CD4-positive, alpha-beta T cell treated with Interleukin-15 for 4 hours (primary cell): ENCODE measurements at regions not wholly inside any gene's neighbourhood (a gene's known extent, or its start where the extent isn't known, plus 50 kb on each side); places are given as distances from the start of the nearest gene placed in this dataset.

Source experiments
- DNase-seq: peaks from one replicate; pipeline ENCODE4 v3.0.0-alpha.2; 2020; ENCODE audit warnings: low spot score

DNA sequence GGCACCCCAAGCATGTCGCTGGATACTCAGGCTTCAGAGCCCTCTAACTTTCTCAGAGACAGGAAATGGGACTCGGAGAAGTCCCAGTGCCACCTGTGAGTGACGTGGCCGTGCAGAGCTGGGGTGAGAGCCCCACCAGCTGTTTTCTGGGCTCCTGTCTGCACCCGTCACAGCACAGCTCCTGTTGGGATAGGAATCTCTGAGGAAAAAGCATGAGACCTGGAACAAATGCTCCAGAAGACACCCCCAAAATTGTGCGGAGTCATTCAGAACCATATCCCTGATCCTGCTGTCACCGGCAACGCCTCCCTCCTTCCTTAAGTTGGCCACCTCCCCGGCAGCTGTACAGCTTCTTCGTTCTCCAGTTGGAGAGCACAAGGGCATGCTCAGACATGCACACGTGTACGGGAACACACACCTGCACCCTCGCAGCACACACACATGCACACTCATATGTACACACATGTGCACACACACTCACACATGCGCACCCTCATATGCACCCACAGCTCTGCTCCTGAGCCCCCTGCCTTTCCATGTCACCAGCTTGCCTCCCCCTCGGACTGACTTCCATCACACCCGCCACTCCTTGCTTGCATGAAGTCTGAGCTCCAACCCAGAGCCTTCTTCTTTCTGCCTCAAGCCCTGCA lies 1430.0 kb downstream of the BRD1 start:
- DNase-seq, result no peak

DNA sequence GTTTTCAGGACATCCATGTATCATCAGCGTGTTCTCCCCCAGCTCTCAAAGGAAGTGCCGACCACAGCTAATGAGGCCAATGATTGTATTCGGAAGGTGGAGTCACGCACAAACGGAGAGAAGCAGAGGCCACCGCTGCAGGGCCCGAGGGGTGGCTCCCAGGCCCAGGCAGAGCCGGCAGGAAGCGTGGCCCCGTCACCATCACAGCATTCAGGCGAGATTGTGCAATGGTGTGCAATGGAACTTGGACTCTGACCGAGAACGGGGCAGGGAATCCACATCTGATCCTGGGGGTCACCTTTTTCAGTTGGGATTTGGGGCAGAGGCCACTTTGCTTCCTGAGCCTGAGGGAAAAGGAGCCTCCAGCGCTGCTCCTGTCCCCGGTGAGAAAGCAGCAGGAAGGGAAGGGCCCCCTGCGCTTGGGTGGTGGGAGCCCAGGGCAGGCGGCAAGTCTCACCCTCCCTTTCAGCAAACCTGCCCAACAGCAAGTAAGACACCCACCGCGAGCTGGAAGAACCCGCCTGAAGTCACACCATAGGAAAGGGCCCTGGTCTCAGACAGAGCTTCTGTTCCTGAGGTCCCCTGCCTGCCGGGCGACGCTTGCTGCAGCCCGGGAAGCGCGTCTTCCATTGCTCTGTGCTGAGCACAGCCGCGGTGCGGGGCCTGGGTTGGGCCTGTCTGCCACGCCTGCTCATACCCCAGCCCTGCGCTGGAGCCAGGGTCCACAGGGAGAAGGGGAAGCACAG lies 1430.7 kb downstream of the BRD1 start:
- no peak for DNase-seq

DNA sequence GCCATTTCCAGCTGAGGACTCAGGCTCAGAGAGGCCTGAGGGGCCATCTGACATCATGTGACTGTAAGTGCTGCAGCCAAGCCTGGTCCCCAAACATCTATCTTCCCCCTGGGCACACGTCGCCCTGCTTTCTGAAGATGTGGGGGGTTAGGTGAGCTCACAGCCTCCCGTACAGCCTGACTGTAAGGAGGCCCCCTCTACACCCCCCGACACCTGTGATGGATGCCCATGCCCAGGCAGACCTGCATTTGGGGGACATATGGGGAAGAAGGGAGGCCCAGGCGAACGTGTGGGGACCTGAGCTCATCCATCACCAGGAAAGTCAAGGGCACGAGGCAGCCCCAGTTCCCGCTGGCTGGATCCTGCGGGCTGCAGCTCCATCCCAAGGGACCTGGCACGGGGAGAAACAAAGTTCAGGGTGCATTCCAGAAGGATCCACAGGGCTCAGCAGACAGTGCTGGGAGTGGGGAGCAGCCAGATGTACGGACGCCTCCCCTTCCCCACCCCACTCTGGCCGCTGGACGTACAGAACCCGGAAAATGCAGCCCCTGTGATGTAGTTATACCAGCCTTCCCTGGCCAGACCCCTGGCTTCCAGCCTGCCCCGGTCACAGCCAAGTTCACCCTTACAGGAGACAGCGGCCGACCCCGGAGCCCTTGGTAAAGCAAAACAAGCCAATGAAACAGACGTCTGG lies 1431.4 kb downstream of the BRD1 start:
- DNase-seq, result no peak

DNA sequence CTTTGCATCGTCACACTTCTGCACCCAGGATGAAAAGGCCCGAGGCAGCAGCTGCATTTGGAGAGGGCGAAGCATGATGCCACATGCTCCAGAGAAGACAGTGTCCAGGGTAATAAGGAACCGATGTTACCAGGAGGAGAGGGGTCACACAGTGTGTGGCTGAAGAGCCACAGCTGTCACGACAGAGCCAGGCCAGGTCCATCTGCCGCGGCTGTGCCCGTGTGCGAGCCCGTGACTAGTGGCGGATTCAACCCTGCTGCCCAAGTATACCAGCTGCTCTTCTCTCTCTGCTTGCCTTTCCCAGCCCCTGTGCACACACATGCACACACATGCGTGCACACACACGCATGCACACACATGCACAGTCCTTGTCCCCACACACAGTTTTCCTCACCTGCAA lies 1432.5 kb downstream of the BRD1 start:
- DNase-seq, result no peak

DNA sequence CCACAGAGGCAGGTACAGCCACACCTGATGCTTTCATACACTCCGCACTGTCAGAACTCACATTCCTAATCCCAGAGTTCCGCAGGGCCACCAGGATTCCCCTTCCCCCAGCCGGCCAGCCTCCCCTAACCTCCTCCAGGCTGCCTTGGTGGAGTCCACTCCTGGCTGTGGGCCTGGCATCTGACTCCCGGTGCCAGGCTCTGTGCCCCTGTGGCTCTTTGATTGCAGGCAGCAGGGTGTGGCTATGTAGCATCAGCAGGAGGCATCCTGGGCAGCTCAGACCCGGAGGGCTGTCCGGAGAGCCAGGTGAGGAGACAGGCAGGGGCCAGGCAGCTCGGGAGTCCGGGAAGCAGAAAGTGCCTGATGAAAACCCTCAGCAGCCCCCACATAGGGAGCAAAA lies 1432.9 kb downstream of the BRD1 start:
- DNase-seq, result no peak

DNA sequence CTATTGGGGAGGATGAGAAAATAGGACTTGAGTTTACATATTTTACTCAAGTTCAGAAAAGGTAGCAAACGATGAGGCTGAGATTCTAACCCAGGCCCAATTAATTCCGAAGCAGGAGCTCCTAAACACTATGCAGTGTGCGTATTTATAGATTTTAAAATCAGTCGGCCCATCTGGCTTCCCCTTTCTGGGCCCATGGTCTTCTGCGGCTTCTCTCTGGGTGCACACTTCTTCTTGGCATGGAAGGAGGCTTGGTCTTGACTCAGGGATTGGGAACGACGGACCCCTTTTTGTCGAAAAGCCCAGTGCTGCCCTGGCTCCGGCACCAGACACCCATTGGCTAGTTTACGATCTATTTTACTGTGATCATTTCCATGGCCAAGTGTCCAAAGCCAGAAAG lies 1433.8 kb downstream of the BRD1 start:
- no peak for DNase-seq

DNA sequence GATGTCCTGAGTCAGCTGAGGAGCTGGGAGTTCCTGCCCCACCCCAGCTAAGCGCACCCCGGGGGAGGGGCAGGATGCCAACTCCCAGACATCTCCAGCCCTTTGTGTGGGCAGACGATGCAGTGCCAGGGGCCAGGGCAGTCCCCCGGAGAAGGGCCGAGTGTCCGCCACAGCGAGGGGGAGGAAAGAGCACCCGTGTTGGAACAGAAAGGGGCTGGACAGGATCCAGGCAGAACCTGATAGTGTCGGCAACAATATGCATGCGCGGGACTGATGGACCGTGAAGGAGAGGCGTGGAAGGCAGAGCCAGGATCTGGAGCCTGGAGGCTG lies 1434.7 kb downstream of the BRD1 start:
- DNase-seq, result no peak

DNA sequence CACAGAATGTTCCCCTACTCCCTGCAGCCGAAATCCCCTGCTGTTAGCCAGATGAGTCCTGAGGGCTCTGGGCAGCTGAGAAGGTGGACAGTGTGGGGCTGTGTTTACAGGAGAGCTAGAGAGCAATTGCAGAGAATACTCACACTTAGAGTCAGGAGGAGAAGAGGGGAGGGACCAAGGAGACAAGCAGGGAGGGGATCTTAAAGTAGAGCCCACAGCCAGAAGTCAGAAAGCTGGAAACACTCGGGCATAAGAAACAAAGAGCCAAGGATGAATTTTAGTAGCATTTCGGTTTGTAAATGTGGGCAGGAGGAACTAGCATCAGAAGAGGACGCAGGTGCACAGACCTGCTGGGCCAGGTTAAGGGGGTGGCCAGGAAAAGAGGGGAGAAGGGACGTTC lies 1435.9 kb downstream of the BRD1 start:
- DNase-seq, result no peak

DNA sequence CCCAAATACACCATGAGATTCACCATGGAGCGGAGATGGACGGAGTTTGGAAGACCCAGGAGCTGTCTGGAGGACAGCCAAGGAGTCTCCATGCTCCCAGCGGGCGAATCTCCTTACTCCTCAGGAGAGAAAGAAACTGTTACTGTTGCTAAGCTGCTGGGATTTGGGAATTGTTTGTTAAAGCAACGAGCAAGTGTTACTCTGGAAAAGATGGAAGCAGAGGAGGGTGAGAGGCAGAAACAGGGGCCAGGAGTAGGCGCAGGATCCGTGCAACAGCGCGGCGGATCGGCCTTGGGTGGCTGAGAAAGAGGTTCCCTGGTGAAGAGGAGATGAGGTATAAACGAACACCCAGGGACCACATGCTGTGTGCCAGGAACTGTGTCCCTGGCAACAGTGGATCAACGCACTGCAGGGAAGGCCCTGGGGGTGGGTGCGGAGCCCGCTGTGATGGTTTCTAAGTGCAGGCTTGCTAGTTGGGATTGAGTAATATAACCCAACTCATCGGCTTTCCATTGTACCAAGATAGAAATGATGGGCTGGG lies 1436.4 kb downstream of the BRD1 start:
- DNase-seq, result no peak

DNA sequence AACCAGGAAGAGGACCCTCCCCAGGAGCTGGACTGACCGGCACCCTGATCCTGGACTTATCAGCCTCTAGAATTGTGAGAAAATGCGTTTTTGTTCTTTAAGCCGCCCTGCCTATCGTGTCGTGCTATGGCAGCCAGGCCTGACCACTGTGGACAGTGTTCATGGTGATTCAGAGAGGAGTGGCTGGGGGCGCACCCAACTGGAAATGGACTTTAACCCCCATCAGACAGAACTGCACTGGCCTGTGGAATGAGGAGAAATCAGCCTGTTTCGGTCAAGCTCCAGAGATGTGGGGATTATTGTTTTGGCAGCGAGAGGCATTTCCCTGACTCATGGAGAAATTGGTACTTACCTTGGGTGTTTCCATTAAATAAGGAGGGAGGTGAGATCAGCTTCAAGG lies 1437.8 kb downstream of the BRD1 start:
- DNase-seq, result no peak

DNA sequence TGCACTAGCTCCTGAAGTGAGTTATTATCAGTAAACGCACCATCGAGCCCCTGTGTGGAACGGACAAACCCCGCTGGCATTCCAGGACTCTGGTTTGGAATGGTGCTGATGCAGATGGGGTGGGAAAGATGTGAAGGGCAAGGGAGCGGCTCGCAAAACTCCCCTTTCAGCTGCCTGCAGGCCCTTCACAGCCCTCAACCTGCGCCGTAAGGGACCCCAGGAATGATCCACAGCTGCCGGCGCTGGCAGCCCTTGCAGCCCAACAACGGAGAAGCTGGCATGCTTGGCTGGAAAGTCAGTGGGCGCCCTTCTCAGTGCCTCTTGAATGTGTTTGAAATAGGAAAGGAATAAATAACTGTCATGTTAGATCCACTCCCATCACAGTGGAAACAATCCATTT lies 1445.5 kb downstream of the BRD1 start:
- DNase-seq, result no peak

DNA sequence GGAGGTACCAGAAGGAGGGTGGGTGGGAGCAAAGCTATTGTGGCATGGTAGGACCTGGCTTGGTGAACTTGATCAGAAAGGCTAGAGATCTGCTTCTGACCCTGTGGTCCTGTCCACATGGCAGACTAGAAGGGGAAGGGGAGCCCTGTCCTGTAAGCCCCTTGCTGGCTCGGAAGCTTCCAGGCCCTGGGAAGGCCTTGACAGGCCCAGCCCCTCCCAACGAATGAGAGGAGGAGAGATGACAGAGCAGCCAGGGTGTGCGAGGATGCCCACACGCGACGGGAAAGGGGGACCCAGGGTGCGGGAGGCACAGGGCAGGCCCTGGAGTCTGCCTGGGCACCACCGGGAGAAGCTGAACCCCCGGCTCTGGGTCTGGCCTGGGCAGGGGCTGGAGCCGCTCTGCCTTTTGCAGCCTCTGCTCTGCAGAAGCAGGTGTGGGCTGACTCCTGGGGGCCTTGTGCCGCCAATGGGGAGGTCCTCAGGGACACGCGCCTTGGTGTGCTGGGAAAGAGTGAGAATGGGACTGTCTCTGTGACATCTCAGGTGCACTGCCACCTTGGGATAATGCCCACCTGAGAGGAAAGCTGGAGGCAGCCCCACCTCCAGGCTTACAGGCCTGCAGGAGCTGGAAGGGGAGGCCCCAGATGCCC lies 1447.5 kb downstream of the BRD1 start:
- no peak for DNase-seq

DNA sequence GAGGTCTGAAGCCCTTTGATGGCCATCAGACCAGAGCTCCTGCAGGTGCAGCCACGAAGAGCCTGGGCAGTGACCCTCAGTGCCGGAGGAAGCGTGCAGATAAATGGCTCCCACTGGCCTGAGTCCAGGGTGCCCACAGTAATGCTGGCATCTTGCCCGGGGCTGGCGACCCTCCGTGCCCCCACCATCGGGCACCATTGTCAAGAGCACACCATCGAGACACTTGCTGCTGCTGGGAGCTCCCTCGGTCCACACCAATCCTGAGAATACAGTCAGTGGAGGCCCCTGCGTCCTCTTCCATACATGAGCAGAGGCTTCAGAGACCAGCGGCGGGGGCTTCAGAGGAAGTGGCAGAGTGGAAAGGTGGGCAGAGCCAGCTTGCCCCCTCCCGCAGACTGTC lies 1448.3 kb downstream of the BRD1 start:
- DNase-seq, result no peak

DNA sequence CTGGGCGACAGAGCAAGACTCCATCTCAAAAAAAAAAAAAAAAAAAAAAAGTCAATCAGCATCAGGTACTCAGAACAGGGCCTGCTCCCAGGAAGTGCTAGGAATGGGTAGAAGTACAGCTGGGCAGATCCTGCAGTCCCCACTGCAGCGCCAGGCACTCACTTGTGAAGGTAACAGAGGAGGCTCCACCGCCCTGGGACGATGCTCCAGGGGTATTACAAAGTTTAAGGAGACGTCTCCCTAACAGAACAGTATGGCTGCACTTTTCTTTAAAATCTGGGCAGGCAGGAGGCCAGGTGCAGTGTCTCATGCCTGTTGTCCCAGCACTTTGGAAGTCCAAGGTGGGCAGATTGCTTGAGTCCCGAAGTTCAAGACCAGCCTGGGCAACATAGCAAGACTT lies 1449.0 kb downstream of the BRD1 start:
- no peak for DNase-seq

DNA sequence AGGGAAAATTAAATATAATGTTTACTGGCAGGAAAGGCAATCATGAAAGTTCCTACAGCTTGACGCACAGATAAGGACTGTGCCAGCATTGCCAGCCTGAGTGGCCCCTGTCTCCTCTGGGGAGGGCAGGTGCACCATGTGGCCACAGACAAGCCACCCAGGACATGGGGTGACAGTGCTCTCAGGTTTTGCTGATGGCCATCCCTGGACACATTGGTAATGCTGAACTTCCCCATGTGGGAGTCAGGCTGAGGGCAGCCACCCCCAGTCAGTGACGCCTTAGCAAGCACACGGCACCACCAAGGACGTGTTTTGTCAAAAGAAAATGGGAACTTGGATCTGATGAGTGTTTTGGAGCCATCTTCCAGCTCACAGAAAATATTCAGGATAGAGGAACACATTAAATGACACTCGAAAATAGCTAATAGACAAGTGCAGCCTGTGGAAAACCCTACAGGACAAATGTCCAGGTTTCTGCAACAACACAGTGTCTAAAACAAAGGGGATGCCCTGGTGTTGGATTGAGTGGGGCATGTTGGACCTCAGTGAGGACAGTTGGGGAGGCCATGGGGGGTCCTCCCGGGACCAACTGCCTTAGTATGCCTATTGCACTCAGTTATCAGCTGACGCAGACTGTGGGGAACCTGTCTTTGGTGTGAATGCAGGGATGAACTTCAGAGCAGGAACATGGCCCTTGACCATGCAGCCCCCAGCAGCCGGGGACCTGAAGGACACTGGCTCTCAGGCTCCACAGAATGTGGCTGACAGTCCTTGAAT lies 1450.5 kb downstream of the BRD1 start:
- DNase-seq, result no peak

DNA sequence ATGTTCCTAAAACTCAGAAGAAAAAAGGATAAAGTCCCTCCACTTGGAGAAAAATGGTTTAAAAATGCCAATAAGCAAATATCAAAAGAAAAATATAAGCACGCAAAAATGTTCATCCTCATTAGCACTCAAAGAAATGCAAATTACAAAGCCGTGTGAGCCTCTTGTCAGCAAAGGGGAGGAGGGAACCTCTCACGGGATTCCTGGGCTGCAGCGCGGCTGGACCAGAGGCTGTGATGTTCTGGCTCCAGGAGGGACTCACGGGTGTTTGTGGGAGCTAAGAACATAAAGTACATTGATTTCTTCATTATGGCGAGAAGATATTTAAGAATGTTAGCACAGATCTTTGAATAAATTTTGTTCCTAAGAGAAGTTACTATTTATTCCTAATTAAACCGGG lies 1451.2 kb downstream of the BRD1 start:
- no peak for DNase-seq

DNA sequence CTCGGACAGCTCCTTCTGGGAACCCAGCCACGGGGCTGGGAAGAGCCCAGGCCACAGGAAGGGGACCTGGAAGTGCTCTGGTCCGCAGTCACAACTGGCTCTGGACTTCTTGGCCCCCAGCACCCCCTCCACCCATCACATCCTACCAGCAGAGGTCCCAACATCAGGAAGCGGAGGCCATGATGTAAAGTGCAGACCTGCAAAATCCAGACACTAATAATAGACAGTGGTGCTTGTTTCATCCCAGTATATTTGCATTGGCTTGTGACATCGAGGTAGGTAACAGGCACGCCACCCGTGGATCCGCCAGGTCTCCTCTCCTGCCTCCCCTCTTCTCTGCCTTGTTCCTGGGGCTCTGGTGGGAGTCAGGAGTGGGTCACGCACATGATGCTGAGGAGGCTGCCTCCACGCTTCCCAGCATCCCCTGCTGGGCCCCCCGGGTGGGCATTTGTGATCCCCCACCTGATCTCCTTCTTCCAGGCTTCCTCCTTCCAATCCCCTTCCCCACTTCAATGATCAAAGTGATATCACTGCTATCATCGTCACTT lies 1454.0 kb downstream of the BRD1 start:
- DNase-seq, result no peak

DNA sequence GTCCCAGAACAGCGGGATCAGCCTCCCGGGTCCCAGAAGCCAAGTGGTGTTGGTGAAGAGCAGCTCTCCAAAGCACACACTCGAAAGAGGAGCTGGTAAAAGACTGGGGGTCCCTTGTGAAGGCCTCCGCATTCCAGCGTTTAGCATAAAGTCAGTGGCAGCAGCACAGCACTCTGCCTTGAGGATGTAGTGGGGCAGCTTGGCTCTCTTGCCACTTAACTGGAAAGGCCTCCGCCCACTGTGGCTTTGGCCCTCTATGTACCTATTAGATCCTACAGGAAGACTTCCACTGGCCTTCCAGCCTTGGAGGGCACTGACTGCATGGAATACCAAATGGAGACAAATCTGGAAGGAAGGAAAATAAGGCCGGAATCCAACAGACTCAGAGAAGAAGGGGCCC lies 1455.3 kb downstream of the BRD1 start:
- no peak for DNase-seq

DNA sequence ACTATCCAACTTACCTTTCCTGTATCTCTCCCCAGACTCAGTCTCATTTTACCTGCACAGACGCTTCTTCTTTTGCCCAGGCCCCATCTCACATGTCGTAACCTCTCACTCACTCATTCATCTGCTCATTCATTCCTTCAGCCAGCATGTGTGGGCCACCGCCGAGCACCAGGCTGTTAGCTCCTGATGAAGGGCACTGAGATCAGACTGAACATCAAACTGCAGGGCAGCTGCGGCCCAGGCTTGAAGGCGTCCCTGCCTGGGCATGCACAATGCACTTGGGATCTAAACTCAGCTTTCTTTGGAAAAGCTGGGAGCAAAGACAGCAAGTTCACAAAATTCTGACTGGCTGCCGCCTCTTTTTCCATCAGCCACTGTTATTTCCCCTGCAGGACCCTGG lies 1456.3 kb downstream of the BRD1 start:
- no peak for DNase-seq

DNA sequence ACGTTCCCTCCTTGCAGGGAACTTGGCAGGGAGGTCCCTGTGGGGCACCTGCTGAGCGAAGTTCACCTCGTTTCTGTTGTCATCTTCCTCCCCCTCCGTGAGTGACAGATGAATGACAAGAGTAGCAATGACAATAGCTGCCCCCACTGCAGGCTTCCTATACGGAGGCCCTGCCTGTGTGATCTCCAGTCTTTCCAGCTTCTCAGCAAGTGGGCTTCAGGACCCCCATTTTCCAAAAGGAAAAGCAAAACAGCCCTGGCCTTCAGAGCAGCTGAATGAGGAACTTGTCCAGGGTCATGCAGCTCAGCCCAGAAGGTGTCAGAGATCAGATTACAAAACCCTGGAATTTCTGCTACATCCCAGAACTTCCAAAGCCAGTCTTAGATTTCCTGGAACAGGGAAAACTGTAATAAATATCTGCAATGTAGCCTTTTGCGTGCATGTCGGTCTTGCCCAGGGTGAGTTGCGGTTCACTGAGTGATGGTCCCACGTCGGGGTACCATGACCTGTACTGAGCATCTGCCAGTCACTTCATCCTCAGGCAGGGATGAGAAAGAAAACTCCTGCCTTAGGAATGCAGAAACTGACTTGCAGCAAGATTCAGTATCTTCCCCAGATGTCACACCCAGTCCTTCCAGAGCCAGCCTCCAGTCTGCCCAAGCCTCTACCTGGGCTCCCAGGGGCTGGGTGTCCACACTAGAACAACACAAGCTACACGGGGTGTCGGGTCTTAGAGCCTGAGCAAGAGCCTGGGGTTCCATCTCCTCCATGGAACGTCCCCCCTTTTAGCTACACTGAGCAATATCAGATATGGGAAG lies 1457.0 kb downstream of the BRD1 start:
- DNase-seq, result no peak
